ENCODE measurements at regions not wholly inside any gene's neighbourhood (a gene's known extent, or its start where the extent isn't known, plus 50 kb on each side); places are given as distances from the start of the nearest gene placed in this dataset.

DNA sequence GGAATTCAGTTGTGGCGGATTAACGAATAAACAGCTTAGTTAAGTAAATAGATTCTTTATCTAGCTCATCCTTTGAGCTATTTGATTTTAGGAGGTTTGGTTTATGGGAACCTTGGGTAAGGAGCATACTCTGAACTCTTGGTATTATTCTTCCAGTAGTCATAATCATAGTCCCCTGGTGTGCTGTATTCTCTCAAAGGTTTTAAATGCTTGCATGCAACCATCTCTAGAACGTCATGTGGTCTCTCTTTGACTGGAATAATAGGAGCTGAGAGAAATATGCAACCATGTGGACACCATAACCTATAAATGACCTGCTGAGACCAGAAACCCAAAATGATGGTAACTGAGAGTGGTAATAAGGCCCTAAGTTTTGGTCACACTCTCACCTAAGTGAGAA is 951.6 kb upstream of the MIR17HG start:
- DNase-seq = no peak

DNA sequence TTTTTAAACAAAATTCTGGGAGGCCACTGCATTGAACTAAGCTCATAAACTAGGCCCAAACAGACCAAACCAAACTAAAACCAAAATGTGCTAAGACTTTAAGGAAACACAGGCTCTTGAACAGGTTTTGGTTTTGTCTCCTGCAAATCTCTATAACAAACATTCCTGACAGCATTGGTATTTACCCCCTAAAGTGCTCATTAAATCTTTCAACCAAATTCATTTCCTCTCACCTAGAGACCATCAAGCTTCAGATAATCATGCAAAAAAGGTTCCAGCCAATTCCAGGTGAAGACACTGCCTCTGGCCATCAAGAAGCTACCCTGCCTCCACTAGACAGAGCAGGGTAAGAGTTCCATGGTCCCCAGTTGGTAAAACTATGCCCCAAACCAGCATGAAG is 951.2 kb upstream of the MIR17HG start:
- no peak for DNase-seq

DNA sequence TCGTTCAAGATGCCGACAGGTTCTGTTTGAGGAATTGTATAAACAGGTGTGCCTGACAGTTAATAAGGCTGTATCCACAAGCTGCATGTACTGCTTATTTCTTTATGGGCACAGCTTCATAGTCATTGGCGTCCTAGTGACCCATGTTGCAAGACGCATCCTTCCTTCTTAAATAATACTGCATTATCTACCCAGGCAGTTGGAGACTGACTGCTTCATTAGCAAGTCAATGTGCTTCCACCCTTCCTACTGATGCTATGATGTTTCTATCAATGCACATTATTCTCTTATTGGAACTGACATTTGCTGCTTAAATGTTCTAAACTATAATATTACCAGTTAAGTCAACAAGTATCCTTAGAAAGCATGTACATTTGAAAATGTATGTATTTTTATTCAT is 950.0 kb upstream of the MIR17HG start:
- DNase-seq = no peak

DNA sequence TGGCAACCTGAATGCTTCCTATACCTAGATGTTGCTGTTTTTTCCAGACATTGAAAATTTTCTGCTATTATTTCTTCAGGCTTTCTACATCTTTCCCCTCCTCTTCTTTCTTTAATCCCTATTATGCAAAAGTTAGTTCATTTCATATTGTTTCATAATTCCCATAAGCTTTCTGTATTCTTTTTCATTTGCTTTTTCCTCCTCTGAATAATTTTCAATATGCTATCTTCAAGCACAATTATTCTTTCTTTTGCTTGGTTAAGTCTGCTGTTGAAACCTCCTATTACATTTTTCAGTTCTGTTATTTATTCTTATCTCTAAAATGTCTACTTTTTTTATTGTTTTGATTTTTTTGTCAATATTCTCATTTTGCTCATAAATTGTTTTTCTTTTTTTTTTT is 947.1 kb upstream of the MIR17HG start:
- DNase-seq = no peak

DNA sequence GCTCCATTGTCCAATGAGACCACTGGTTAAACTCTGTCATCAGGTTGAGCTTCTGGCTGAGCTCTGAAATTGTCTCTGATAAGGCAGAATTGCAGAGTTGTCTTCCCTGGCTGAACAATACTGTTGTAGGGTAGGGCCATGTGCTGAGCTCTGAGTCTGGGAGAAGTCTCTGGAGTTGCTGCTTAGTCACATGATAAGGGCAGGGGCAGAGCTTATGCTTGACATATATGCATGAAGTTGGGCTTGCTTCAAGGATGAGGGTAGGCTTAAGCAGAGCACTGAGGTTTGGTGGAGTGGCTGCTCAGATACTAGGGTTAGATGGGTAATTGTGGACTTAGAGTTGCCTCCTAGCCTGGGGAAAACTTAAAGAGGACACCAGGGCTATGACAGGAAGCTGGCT is 946.3 kb upstream of the MIR17HG start:
- DNase-seq = no peak

DNA sequence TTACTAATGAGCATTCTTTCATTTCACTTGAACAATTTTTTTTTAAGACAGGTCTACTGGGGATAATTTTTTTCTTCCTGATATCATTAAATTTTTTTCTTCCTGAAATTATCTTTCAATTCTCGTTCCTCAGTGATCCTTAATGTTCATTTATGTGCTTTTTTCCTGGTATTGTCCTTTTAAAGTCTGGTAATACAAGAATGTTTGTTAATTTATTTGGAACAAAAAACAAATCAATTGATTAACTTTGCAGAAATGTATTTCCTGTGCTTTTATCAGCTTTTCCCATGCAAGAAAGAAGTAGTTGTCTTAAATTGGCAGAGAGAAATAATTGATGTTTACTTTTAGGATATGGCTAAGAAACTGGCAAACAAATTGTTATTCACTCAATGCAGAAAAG is 945.4 kb upstream of the MIR17HG start:
- DNase-seq = no peak

DNA sequence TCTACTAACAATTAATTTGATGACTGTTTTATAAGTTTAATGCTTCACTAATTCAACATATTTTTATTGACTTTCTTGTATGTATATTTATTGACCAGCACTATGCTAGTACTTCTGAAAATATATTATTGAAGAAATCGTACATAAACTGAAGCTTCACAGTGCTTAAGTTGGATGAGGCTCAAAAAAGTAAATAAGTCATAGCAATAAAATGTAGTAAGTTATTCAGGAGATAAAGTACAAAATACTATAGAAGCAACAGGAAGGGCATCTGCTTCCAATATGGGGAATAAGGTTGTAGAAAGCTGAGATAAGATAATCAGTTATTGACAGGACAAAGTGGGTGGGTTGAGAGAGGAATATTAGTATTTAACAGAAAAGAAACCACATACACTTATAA is 944.9 kb upstream of the MIR17HG start:
- no peak for DNase-seq

DNA sequence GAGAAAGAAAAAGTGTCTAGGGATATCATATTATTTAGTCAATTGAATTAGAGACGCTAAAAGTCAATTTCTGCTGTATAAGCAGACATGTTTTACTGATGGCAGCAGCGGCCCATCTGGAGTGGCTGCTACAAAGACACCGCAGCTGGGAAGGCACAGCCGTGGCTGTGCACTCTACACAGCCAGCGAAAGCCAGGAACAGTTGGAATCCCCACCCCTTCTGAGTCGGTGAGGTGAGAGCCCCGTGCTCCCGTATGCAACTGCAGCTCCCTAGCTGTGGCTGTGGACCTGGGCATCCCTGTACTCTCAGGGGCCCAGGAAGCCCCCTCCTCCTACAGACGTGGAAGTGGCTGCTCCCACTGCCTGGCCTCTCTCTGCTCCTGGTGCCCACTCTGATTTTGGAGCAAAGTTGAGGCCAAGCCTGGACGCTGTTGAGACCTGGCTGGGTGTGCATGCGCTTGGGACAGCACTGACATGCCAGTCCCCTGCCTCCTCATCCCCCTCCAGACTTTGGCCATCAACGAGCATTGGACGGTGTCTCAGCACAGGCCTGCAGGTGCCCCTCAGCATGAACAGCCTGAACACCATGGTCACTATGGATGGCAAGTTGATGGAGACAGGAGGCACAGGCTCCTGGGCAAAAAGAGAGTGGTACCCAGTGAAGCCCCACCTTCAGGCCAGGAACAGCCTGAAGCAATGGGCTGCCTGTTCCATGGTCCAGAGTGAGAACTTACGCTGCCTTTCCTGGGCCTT is 944.0 kb upstream of the MIR17HG start:
- no peak for DNase-seq

DNA sequence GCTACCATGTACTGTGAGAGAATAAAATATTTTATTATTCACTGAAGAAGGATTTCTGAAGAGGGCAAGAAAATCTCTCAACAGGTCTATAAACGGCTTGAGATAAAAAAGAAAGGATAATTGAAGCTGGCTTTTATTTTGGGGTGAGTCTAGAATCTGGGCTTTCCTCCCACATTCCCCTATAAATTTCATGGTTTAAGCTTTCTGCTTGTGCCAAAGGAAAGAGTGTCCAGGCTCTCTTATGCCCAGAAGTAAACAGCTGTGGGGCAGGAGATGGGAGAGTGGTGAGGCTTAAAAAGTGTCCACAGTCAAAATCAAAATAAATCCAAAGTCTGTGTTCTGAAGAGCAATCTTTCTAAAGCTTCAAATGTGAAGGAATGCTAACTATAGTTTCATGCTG is 942.2 kb upstream of the MIR17HG start:
- no peak for DNase-seq

DNA sequence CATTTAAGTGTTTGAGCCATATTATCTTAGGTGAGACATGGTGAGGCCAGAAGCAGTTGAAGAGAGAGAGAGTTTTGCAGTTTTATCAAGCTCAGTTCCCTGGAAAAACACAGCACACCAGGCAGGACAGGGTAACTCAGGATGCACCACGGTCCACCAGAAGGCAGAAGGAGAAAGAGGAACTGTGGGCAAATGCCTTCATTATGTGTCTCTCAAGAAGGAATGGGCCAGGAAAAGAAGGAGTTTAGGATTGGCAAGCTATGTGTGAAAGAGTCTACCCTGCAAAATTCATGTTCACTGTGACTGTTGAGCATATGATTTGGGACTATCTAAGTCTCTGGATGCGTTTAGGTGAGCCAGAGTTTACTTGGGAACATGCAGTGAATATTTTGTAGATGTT is 934.5 kb upstream of the MIR17HG start:
- DNase-seq = no peak

DNA sequence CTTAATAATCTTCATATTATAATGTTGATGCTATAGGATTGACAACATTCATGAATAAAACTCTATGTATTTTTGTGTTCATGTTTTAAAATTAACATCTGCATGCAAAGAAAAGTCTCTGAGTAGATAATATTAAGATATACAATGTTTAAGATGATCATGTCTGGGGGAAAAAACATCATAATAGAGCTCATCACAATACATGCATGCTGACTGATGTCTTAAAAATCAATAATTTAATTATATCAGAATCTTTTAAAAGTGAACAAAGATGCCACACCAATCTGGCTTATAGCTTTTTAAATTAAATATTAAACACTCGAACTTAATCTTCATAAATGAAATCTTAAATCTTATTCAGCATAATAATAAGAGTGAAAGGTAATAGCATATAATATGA is 933.9 kb upstream of the MIR17HG start:
- no peak for DNase-seq

DNA sequence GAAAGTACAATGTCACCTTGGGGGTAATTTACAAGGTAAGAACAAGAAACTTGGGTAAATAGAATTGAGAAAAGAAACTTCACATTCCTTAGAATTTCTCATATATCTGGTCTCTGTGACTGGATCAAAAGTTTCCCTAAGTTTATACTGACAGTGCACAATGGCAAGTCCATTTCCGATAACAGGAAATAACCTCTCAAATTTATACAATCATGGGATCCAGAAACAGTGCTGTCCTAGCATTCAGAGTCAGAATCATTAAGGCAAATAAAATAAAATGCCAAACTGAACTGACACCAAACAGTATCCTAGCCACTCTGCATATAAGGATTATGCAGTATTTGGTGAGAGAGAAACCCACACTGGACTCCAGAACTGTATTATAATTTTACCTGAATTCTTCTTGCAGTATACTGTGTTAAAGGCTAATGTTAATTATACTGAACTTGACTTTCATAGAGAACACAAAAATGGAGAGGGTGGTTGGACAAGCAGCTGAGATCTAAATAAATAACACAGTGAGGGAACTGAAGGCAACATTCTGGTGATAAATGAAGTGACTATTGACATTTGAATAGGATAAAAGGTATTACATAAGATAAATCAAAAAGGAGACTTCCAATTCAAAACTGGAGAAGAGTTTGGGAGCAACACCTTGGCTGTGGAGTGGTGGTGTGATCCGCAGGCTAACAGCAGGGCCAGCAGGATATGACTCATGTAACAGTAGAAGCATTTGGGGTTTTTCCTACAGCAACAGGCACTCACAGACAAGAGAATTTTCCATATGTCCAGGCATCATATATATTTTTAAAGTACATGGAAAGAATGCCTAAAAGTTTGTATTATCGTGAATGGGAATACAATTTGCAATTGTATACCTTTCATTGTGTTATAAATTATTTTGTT is 932.5 kb upstream of the MIR17HG start:
- DNase-seq = no peak

DNA sequence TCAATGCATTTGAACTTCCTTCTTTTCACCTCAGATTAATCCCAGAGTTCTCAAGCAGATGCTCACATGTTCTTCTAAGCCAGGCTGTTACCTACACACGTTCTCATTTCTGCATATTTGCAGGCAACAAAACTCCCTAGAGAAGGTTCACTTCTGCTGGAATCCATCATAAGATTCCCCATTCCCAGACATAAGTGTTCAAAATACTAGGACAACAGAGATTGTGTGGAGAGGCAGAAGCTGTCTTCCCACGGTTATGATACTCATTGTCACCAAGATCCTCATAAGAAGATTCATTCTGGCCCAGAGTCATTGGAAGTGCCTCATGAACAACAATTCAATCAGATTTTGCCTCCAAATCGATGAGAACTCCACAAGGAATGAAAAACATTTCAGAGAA is 931.6 kb upstream of the MIR17HG start:
- no peak for DNase-seq

DNA sequence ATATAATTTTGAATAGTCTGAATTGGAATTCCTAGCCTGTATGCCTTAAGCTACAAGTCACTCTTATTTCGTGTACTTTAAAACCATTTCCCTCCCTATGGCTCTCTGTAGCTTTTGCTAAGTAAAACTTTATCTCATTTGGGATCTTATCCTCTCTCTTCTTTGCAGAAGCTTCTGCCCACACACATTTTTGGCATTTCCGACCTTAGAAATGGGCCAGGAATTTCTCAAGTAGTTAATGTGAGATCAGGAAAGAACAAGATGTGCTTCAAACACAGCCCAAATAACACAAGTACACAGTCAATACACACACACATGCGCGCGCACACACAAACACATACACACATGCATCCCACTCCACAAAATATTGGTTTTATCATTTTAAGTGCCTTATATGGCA is 931.0 kb upstream of the MIR17HG start:
- DNase-seq = no peak

DNA sequence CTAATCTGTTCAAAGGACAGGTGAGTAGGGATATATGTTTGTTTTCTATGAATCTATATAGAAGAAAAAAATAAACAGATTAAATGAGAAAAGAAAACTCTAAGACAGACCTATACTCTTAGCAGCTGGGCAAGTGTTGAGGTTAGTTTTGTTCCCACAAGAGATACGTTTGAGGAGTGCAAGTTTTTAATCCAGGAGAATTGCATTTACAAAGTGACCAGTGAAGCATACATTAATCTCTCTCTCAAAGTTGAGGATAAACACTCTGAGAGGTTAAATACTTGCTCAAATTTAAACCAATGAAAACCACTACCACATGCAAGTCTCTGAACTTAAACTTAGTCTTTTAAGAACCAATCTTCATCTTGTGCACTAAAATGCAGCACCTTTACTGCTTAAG is 930.5 kb upstream of the MIR17HG start:
- no peak for DNase-seq

DNA sequence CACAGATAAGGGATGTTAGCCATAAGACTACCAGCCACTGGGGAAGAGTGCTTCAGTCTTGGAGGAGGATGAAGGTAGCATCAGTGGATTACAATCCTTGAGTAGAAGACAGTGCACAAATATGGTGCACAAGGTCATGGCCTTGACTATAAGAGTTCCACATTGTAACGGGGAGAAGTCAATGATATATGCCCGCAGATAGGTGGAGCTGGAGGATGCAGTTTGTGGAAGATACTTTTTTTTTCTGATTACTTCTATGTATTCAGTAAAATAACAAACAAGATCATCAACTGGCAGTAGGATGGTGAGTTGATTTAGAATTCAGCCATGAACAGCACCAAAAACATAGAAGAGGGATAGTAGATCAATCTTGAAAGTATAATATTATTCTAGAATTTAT is 926.8 kb upstream of the MIR17HG start:
- DNase-seq = no peak

DNA sequence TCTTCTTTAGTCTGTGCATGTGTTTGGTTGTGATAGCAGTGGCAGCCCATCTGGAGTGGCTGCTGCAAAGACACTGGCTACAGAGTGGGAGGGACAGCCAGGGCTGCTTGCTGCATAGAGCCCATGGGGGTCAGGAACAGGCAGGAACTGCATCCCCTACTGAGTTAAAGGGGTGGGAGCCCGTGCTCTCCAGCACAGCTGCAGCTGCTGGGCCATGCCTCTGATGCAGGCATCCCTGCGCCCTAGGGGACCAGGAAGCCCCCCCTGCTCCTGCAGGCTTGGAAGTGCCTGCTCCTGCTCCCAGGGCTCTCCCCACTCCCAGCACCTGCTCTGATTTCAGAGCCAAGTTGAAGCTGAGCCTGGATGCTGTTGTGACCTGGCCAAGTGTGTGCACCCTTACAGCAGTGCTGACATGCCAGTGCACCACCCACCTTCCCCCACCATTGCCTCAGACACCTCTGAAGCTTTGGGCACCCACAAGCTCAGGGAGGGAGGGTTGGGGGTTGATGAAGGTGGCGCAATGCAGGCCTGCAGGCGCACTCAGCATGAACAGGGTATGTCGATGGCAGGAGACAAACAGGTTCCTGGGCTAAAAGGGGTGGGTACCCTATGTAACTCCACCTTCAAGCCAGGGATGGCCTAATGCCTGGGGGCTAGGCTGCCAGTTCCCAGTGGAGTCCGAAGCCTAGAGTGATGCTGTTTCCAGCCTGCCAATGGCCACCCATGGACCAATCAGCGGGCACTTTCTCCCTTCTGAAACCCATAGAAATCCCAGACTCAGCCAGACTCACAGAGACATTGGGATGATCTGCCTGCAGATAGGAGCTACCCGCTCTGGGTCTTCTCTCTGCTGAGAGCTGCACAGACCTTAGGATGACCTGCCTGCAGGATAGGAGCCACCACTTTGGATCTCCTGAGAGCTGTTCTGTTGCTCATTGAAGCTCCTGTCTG is 919.9 kb upstream of the MIR17HG start:
- no peak for DNase-seq

DNA sequence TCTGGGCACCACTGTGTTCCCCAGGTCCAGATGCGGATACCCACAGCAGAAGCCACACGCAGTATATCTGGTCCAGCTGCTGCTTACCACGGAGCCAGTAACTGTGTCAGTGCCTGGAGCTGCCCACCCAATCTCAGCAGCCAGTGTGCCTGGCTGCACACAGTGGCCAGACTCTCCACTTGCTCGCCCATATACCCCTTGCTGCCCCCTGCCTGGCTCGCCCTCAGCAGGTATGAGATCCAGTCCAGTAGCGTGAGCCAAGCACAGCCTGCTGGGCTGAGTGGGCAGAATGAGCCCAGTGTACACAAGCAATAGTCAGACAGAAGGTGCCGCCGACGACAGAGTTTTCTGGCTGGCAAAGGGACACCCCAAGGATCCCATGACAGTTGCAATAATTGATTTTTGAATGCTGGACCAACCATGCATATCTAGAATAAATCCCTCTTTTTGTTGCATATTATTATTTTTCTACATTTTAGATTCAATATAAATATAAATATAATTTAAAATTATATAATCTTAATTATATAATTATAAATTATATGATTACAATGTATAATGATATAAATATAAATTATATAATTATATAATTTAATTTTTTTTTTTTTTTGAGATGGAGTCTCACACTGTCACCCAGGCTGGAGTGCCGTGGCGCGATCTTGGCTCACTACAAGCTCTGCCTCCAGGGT is 918.8 kb upstream of the MIR17HG start:
- no peak for DNase-seq

DNA sequence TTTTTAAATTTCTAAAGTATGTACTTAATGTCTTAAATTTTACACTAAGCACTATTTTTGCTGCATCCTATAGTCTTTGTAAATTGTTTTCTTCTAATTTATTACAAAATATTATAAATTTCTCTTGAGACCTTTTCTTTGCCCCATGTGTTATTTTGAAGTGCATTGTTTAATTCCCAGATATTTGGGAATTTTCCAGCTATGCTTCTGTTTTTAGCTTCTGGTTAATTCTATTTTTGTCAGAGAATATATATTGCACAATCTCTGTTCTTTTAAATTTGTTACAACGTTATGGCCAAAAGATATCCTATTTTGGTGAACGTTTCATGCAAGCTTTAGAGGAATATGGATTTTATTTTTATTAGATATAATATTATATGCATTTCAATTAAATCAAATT is 917.4 kb upstream of the MIR17HG start:
- DNase-seq = no peak

DNA sequence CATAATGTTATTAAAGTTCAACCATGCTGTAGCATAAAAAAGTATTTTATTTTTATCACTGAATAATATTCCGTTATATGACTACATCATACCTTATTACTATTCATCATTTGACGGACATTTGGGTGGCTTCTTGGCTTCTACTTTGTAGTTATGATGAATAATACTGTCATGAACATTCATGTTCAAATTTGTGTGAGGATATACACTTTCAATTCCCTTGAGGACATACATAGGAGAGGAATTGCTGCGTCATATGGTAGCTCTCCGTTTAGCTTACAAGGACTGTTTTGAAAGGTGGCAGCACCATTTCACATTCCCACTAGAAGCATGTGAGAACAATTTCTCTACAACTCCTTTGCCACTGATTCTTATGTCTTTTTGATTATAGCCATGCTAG is 910.8 kb upstream of the MIR17HG start:
- no peak for DNase-seq

DNA sequence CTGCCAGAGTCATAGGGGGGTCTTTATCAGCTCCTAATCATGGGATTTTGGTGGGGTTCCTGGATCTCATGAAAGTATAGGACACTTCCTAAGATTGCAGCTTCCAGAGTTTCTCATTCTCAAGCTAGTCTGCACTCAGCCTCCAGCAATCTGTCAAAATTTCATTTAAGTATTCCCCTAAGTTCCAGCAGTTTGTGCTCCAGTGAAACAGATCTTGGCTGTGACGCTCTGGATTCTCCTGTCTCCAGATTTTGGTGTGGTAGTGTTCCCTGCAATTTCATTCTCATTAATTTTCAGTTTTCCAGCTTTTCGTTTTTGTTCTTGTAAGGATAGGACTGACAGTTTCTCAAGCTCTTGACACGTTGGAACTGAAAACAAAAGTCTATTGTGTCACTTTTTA is 908.9 kb upstream of the MIR17HG start:
- no peak for DNase-seq

DNA sequence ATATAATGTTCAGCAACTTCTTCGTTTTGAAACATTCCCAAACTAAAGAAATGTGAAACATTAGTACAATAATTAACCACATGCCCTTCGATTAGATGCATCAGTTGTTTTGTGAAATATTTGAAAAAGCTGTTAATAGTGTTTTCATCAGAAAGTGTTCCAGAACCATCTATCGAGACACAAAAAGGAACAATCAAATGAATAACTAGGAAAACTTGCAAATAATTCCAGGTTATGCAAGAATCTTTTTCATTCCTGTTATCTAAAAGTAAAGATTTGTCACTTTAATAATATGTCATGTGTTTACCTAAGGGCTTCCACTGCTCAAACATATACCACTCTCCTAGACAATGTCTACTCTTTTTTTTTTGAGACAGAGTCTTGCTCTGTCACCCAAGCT is 904.2 kb upstream of the MIR17HG start:
- no peak for DNase-seq

DNA sequence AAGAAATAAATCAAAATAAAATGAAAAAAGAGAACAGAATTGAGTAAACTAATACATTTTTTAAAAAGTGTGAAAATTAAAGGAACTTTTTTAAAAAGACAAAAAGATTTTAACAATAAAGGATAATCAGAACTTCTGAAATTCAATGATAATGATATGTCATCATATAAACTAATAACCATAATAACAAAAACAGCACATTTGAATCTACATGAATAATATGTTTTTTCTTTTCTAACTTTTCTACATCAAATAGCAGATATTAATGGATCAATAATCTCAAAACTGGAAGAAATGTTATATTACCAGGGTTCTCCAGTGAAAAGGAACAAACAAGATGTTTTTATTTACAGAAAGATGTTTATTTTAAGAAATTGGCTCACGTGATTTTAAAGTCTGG is 903.3 kb upstream of the MIR17HG start:
- DNase-seq = no peak

All from activated T-cell treated with anti-CD3 and anti-CD28 coated beads for 4 hours (primary cell).